NCI-H146 treated with DMSO at 0.1 percent for 48 hours (cell line): ENCODE measurements at regions not wholly inside any gene's neighbourhood (a gene's known extent, or its start where the extent isn't known, plus 50 kb on each side); places are given as distances from the start of the nearest gene placed in this dataset.
"Not testable (repeated sequence)": the region's sequence is repeated elsewhere in the genome, so short reads cannot be mapped to it uniquely, and the experiment has no call there.

Experiments used
- DNase-seq: peaks from one replicate; lab custom pipeline; 2025; ENCODE audit not compliant: unreplicated experiment; lab: John Stamatoyannopoulos, UW

GRCh38 chr21:28482657-28483056 lies 510.0 kb downstream of the LTN1 start:
- DNase-seq: no peak

GRCh38 chr21:28480470-28480869 lies 512.2 kb downstream of the LTN1 start:
- no peak for DNase-seq

- DNase-seq: no peak
These were observed 519.0 kb downstream of the LTN1 start for GRCh38 chr21:28473530-28474220.

- not testable (repeated sequence) for DNase-seq
These were observed 520.1 kb downstream of the LTN1 start for GRCh38 chr21:28472543-28472942.

- DNase-seq: no peak
These were observed 527.7 kb downstream of the LTN1 start for GRCh38 chr21:28464988-28465387.

GRCh38 chr21:28464095-28464494 lies 528.6 kb downstream of the LTN1 start:
- DNase-seq: no peak

- no peak for DNase-seq
These were observed 533.5 kb downstream of the LTN1 start for GRCh38 chr21:28459193-28459592.

- no peak for DNase-seq
These were observed 534.2 kb downstream of the LTN1 start for GRCh38 chr21:28458446-28458845.

GRCh38 chr21:28455253-28455600 lies 537.5 kb downstream of the LTN1 start:
- no peak for DNase-seq

- DNase-seq: no peak
These were observed 538.0 kb downstream of the LTN1 start for GRCh38 chr21:28454564-28455252.

- DNase-seq: no peak
These were observed 545.2 kb downstream of the LTN1 start for GRCh38 chr21:28447462-28447861.

- DNase-seq: no peak
These were observed 547.4 kb downstream of the LTN1 start for GRCh38 chr21:28445141-28445830.

GRCh38 chr21:28444557-28444956 lies 548.1 kb downstream of the LTN1 start:
- no peak for DNase-seq

GRCh38 chr21:28444111-28444510 lies 548.6 kb downstream of the LTN1 start:
- no peak for DNase-seq

GRCh38 chr21:28442624-28443023 lies 550.1 kb downstream of the LTN1 start:
- no peak for DNase-seq

- no peak for DNase-seq
These were observed 550.6 kb downstream of the LTN1 start for GRCh38 chr21:28442085-28442484.

GRCh38 chr21:28439788-28440187 lies 552.9 kb downstream of the LTN1 start:
- no peak for DNase-seq

- DNase-seq: no peak
These were observed 553.4 kb downstream of the LTN1 start for GRCh38 chr21:28439251-28439650.

GRCh38 chr21:28437061-28437460 lies 555.6 kb downstream of the LTN1 start:
- no peak for DNase-seq

GRCh38 chr21:28436286-28436932 lies 556.3 kb downstream of the LTN1 start:
- no peak for DNase-seq

- DNase-seq: no peak
These were observed 561.0 kb downstream of the LTN1 start for GRCh38 chr21:28431527-28432200.
